NCI-H2107 (cell line): ENCODE measurements at regions not wholly inside any gene's neighbourhood (a gene's known extent, or its start where the extent isn't known, plus 50 kb on each side); places are given as distances from the start of the nearest gene placed in this dataset.

Source experiments
- DNase-seq: peaks from one replicate; lab custom pipeline; 2025; lab: John Stamatoyannopoulos, UW

GRCh38 chrY:14139521-14139920, 83.5 kb downstream of the VCY1B start:
- DNase-seq: no peak

- no peak for DNase-seq
These were observed 89.6 kb downstream of the VCY1B start for GRCh38 chrY:14145614-14146013.

DNA sequence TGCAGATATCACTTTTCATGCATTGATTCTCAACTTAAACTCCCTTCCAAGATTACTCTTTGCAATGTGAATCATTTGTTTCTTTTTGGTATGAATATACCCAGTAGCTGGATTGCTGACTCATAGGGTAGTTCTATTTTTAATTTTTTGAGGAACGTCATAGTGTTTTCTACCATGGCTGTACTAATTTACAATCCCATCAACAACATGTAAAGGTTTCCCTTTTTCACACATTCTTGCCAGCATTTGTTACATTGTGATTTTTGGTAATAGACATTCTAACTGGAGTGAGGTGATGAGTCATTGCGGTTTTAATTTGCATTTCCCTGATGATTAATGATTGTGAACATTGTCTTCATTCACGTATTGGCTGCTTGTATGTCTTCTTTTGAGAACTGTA, 126.7 kb downstream of the VCY1B start:
- DNase-seq: no peak

DNA sequence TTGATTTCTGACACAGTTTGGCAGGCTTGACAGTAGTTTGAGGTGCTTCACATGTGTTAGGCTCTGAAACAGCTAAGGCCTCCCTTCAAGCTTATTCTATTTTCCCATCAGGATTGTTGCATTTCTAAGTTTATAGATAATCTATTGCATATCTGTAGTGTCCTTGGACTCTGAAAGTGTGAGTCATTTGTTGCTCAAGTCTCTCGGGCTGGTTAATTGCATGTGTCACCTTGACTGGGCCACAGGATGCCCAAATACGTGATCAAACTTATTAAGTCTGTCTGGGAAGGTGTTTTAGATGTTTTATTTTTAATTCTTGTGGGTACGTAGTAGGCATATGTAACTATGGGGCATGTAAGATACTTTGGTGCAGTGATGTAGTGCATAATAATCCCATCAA, 166.0 kb downstream of the VCY1B start:
- DNase-seq: no peak

DNA sequence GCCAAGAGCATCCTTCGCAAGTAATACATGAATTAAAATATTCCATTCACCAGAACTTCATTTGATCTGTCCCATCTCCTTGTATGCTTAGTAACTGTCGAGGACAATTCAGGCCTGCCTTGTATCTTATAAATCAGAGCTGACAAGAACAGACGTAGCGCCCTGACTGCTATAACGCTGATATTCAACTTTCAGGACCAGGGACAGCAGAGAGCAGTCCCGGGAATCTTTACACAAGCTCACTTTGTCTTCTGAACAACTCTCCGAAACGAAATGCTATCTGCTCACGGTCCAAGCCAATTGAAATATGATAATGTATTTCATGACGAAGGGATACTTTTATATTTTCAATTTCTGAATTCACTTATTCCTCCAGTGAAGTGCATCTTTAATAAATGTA, 175.7 kb downstream of the VCY1B start:
- DNase-seq: no peak

GRCh38 chrY:14235070-14235469, 179.0 kb downstream of the VCY1B start:
- no peak for DNase-seq

DNA sequence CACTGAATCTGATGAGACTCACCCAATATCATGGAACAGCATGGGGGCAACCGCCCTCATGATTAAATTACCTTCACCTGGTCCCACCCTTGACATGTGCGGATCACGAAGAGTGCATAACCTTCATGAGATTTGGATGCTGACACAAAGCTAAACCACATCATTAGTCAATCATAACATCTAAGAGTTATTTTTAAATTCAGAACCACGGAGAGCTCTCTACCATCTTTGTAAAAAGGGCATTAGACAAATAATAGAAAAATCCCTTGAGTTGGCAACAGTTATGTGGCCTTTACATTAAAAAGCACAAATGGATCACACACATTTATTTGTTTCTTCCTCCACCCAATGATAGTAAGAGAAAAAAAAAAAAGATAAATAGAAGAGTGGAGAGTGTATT, 182.2 kb downstream of the VCY1B start:
- DNase-seq: no peak

- peak; percentile 11 for DNase-seq
These were observed 190.9 kb downstream of the VCY1B start for GRCh38 chrY:14246948-14247347.

DNA sequence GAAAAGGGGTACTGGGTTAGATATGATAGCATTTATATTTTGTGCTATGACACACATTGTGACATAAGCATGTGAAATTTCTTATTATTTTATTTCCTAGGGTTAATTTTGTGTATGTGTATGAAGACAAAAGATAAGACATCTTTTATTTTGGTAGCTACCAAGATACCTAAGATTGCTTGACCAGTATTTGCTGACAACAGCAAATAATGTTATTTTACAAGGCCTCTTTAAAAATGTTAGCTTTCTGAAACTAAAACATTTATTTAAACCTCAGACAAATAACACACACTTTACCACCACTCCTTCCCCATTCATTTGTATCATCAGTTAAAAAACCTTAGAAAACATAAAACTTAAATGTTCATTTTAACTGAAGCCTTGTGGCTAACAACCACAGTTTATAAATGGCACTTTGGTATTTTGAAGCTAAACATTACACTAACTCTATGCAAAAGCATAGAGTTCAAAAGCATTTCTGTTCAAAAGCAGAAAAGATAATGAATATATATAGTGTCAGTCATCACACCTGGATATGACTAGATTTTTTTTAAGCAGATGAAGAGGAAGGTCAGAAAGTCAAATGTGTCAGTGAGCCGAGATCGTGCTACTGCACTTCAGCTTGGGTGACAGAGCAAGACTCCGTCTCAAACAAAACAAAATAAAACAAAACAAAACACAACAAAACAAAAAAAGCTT, 193.0 kb downstream of the VCY1B start:
- DNase-seq: no peak

GRCh38 chrY:14255965-14256816, 200.2 kb downstream of the VCY1B start:
- DNase-seq: no peak

GRCh38 chrY:14256817-14257168, 200.8 kb downstream of the VCY1B start:
- no peak for DNase-seq

- no peak for DNase-seq
These were observed 221.0 kb downstream of the VCY1B start for GRCh38 chrY:14277029-14277428.

DNA sequence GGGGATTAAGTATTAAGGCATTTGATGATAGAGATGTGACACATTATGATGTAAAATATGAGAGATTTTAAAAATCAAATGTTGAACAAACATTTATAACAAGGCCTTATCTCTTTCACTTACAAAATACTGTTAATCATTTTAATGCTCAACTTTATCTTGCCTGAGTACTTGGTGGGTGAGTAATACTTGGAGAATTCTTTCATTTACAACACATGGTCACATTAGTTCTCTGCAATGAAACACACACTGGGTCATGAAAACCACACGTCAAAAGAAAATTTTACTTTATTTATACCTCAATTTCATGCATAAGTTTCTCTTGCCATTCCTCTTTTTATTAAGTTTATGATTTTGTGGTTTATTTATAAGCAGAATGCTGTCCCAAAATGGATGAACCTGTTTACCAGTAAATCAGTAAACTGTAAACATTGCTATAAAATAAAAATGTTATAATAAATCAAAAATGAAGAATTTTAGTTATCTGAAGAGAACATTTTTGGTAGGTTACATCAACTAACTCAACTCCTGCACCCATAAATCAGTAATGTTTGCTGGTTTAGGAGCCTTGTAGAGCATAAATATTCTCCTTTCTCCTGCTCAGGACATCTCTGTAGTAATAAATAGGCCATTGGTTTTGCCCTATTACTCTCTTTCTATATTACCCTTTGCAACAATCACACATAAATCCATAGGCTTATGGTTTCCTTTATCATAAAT, 233.5 kb upstream of the NLGN4Y start:
- no peak for DNase-seq

- DNase-seq: no peak
These were observed 231.9 kb upstream of the NLGN4Y start for GRCh38 chrY:14292382-14292781.

GRCh38 chrY:14300775-14301174, 223.6 kb upstream of the NLGN4Y start:
- DNase-seq: no peak

DNA sequence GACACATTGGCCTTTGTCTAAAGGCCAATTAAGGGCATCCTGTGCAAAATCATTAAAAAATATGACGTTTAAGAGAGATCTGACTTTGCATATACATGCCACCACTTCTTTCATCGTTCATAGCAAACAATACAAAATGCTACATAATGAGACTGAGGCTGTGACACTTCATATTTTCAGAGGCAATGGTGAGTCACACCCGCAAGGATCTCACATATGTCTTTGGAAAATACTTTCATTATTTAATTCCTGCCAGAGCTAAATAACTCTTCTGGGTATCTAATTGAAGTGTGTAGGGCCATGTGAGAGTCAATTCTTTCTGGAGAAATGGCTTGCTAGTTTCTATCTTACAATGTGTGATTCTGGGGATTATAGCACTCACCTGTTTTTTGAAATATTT, 222.8 kb upstream of the NLGN4Y start:
- no peak for DNase-seq

GRCh38 chrY:14328677-14329345, 195.5 kb upstream of the NLGN4Y start:
- DNase-seq: peak; percentile 1

DNA sequence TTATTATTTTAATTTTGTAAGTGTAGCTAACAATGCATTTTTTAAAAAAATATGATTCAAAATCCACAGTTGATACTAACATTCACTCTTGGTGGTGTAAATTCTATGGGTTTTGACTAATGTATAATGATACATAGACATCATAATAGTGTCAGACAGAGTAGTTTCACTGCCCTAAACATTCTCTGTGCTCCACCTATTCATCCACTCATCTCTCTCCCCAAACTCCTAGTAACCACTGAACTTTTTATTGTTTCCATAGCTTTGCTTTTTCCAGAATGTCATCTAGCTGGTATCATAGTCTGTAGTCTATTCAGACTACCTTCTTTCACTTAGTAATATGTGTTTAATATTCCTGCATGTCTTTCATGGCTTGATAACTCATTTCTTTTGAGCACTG, 194.0 kb upstream of the NLGN4Y start:
- no peak for DNase-seq

GRCh38 chrY:14339524-14339923, 184.8 kb upstream of the NLGN4Y start:
- DNase-seq: no peak

GRCh38 chrY:14340459-14341143, 183.7 kb upstream of the NLGN4Y start:
- DNase-seq: no peak

DNA sequence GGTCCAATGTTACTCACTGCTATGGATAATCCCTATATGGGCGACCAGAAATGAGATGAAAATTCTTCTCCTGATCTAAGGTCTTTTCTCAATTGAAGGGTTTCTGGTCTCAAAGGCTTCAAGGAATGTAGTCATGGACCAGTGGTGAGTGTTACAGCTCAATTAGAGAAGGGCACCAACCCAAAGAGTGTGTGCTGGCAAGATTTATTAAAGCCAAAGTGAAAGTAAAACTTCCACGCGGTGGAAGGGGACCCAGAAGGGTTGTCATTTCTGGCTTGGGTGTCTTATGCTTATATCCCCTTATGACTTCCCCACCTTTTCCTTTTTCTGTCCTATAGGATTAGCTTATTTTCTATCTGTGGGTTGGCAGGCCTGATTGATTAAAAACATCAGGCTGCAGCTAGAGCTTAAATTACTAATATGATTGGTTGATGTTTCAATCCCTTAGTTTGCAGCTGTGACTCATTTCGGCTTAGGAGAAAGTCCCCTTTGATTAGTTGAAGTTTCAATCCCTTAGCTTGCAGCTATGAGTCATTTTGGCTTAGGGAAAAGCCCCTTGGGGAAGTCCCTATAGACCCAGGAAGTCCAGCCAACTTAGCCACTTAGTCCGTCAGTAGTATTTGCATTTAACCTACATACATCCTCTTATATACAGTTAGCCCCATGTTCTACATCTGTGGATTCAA, 179.5 kb upstream of the NLGN4Y start:
- DNase-seq: no peak
